GM23338 (cell line): ENCODE measurements at regions not wholly inside any gene's neighbourhood (a gene's known extent, or its start where the extent isn't known, plus 50 kb on each side); places are given as distances from the start of the nearest gene placed in this dataset.

Experiments used
- ATAC-seq: fragments of 200-7000 bp; cut with Tn5 transposase; 3 replicates; pipeline ENCODE4 v1.9.1; 2020
- DNase-seq: peaks from one replicate; pipeline ENCODE4 v3.0.0-alpha.2; 2015; ENCODE audit warnings: low spot score
- H2AFZ ChIP-seq: fragments of 200-600 bp; sonication (generic); 2 replicates; pipeline ENCODE4 v1.8.0; 2016; ENCODE audit warnings: antibody characterized with exemption, mild to moderate bottlenecking, moderate library complexity
- H3F3A ChIP-seq: fragments of 200-600 bp; sonication (generic); replicated peaks from 2 replicates; pipeline ENCODE4 v1.8.0; 2017; ENCODE audit warnings: antibody characterized with exemption, mixed run types, low read depth
- H3K27ac ChIP-seq: fragments of 200-600 bp; sonication (generic); 2 replicates; pipeline ENCODE4 v1.6.1; 2016; ENCODE audit warnings: low read depth
- H3K27me3 ChIP-seq: fragments of 200-600 bp; sonication (generic); 2 replicates; pipeline ENCODE4 v1.8.0; 2016; ENCODE audit warnings: mild to moderate bottlenecking, mixed run types, moderate library complexity; ENCODE audit not compliant: insufficient read depth
- H3K36me3 ChIP-seq: fragments of 200-600 bp; sonication (generic); 2 replicates; pipeline ENCODE4 v1.8.0; 2016; ENCODE audit warnings: mild to moderate bottlenecking; ENCODE audit not compliant: insufficient read depth
- H3K4me1 ChIP-seq: fragments of 200-600 bp; sonication (generic); 2 replicates; pipeline ENCODE4 v1.8.0; 2016; ENCODE audit warnings: mild to moderate bottlenecking, moderate library complexity; ENCODE audit not compliant: insufficient read depth
- H3K4me2 ChIP-seq: fragments of 200-600 bp; sonication (generic); 2 replicates; pipeline ENCODE4 v1.7.1; 2017; ENCODE audit warnings: mixed run types
- H3K4me3 ChIP-seq: fragments of 200-600 bp; sonication (generic); 2 replicates; pipeline ENCODE4 v1.6.1; 2016; ENCODE audit warnings: mixed run types
- H3K79me2 ChIP-seq: fragments of 200-600 bp; sonication (generic); replicated peaks from 2 replicates; pipeline ENCODE4 v1.8.0; 2017; ENCODE audit warnings: mild to moderate bottlenecking; ENCODE audit not compliant: insufficient read depth
- H3K9me2 ChIP-seq: fragments of 200-600 bp; sonication (generic); 2 replicates; pipeline ENCODE4 v1.8.0; 2017; ENCODE audit not compliant: insufficient read depth
- H4K20me1 ChIP-seq: fragments of 200-600 bp; sonication (generic); replicated peaks from 2 replicates; pipeline ENCODE4 v1.8.0; 2017; ENCODE audit warnings: mild to moderate bottlenecking; ENCODE audit not compliant: insufficient read depth
- H3K27ac Mint-ChIP-seq: 2 replicates; pipeline ENCODE4 v1.8.0; 2020; ENCODE audit warnings: inconsistent platforms, mild to moderate bottlenecking, moderate library complexity, mixed read lengths
- H3K27me3 Mint-ChIP-seq: 3 replicates; pipeline ENCODE4 v1.8.0; 2022; ENCODE audit warnings: low read depth, mild to moderate bottlenecking, moderate library complexity, mixed read lengths, inconsistent platforms; ENCODE audit not compliant: insufficient read depth, poor library complexity
- H3K36me3 Mint-ChIP-seq: 3 replicates; pipeline ENCODE4 v1.8.0; 2021; ENCODE audit warnings: low read depth, mild to moderate bottlenecking, inconsistent platforms, moderate library complexity, mixed read lengths
- H3K4me1 Mint-ChIP-seq: 3 replicates; pipeline ENCODE4 v1.8.0; 2020; ENCODE audit warnings: mild to moderate bottlenecking, inconsistent platforms, mixed read lengths
- H3K4me3 Mint-ChIP-seq: 3 replicates; pipeline ENCODE4 v1.8.0; 2021; ENCODE audit warnings: moderate library complexity, mild to moderate bottlenecking, inconsistent platforms, mixed read lengths
- H3K9me3 Mint-ChIP-seq: 3 replicates; pipeline ENCODE4 v1.8.0; 2020; ENCODE audit warnings: moderate library complexity, mild to moderate bottlenecking, inconsistent platforms, mixed read lengths
- CREB1 ChIP-seq: fragments of 250-450 bp; sonication (Bioruptor Pico); IDR thresholded peaks from 2 replicates; pipeline ENCODE4 v1.5.0; 2020; ENCODE audit warnings: low read depth, mild to moderate bottlenecking, moderate library complexity
- CTCF ChIP-seq, 2 experiments: fragments of 200-600 bp in 1 of 2; sonication (generic) in 1 of 2; conservative IDR thresholded peaks; 2 replicates each; pipeline versions ENCODE4 v1.5.1 to v1.6.1; 2016 to 2017; ENCODE audit warnings: antibody characterized with exemption in 2 of 2, low read depth in 2 of 2, mild to moderate bottlenecking in 2 of 2, moderate library complexity in 1 of 2
- ETS1 ChIP-seq: IDR thresholded peaks from 2 replicates; pipeline ENCODE4 v1.6.1; 2016; ENCODE audit warnings: antibody characterized with exemption
- EZH2 ChIP-seq: fragments of 200-600 bp; sonication (generic); IDR thresholded peaks from one replicate; pipeline ENCODE4 v1.8.0; 2017; ENCODE audit warnings: antibody characterized with exemption, mild to moderate bottlenecking, low read depth; ENCODE audit not compliant: unreplicated experiment
- EZH2phosphoT487 ChIP-seq: fragments of 200-600 bp; sonication (generic); IDR thresholded peaks from one replicate; pipeline ENCODE4 v1.8.1; 2018; ENCODE audit warnings: antibody characterized with exemption; ENCODE audit not compliant: unreplicated experiment
- JUNB ChIP-seq: IDR thresholded peaks from one replicate; pipeline ENCODE4 v1.6.1; 2016; ENCODE audit warnings: antibody characterized with exemption; ENCODE audit not compliant: unreplicated experiment
- NANOG ChIP-seq: IDR thresholded peaks from 2 replicates; pipeline ENCODE4 v1.6.1; 2016; ENCODE audit warnings: antibody characterized with exemption, borderline replicate concordance
- POLR2AphosphoS5 ChIP-seq: IDR thresholded peaks from 2 replicates; pipeline ENCODE4 v1.6.1; 2016; ENCODE audit warnings: antibody characterized with exemption, low read depth
- REST ChIP-seq: IDR thresholded peaks from one replicate; pipeline ENCODE4 v1.6.1; 2018; ENCODE audit warnings: antibody characterized with exemption; ENCODE audit not compliant: unreplicated experiment
- STAT1 ChIP-seq: IDR thresholded peaks from one replicate; pipeline ENCODE4 v1.6.1; 2016; ENCODE audit warnings: antibody characterized with exemption; ENCODE audit not compliant: unreplicated experiment
- ZNF331 ChIP-seq: fragments of 250-450 bp; sonication (Bioruptor Pico); IDR thresholded peaks from 2 replicates; pipeline ENCODE4 v1.5.0; 2020; ENCODE audit warnings: low read depth, mild to moderate bottlenecking, moderate library complexity

DNA sequence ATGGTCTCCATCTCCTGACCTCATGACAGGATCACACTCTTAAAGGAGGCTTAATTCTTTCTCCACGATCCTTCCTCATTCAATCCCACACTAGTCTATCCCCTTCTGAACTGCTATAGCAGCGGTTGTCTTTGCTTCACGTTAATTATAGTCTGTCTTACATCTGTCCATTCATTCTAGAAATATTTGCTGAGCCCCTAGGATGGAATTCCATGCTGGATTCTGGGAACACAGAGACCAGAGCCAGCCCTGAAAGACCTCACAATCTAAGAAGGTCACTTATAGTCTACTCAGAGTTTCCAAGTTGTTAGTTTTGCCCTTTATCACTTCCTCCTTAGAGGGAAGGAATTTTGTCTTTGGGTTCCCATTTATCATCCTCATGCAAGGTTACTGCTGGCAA, 193.5 kb downstream of the GAS1 start (continued):
- TF ChIP-seq CTCF (conservative IDR thresholded peaks at IDR 0.05; ENCODE audit: low read depth in 2 of 2) (no peak), STAT1 (no peak), ZNF331 (CRISPR knock-in tag) (no peak)

- no peak for DNase-seq
Observed at GRCh38 chr9:86752733-86753132, 194.6 kb downstream of the GAS1 start.

DNA sequence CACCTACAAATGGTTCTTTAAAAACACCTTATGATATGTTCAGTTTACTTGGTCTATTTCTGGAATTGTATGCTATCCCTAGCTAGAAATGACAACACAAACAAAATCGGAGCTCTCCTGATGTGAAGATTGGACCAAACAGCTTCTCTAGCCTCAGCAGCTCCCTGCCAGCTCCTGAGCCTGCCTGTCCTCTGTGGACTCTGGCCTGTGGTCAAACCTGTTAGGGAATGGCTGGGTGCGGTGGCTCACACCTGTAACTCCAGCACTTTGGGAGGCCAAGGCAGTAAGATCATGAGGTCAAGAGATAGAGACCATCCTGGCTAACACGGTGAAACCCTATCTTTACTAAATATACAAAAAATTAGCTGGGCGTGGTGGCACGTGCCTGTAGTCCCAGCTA, 195.3 kb downstream of the GAS1 start:
- peaks cover 5% of the 10 kb centered on the region; the same call in 1 of the 2 replicates for H3K9me2 ChIP-seq
- ATAC-seq (no peak), DNase-seq (no peak)
- H3K27me3 ChIP-seq, result no peaks in the 10 kb centered on the region
- no peaks in the 10 kb centered on the region for H3K36me3 ChIP-seq
- H3K4me2 ChIP-seq, result no peak overlapping the region
- no peaks in the 10 kb centered on the region for H3K79me2 ChIP-seq
- H3K4me3 ChIP-seq, result no peak overlapping the region
- no peaks in the 10 kb centered on the region for H4K20me1 ChIP-seq
- H3K4me1 ChIP-seq, result no peaks in the 10 kb centered on the region
- no peak overlapping the region for H3K27ac ChIP-seq
- Mint-ChIP-seq H3K4me3 (no peak overlapping the region), H3K4me1 (no peaks in the 10 kb centered on the region), H3K9me3 (no peaks in the 10 kb centered on the region), H3K27ac (no peak overlapping the region), H3K36me3 (no peaks in the 10 kb centered on the region), H3K27me3 (peaks cover 3% of the 10 kb centered on the region)
- no peak overlapping the region for H2AFZ ChIP-seq
- no peaks in the 10 kb centered on the region for H3F3A ChIP-seq
- no peak for TF ChIP-seq ETS1
- TF ChIP-seq JUNB, result no peak
- TF ChIP-seq EZH2, result no peak
- TF ChIP-seq NANOG, result no peak
- no peak for TF ChIP-seq CREB1 (CRISPR knock-in tag)
- TF ChIP-seq REST, result no peak
- no peak for TF ChIP-seq POLR2AphosphoS5

More at GRCh38 chr9:86752733-86753132, 194.6 kb downstream of the GAS1 start:
- Histone ChIP-seq H3K4me2 (no peak overlapping the region), H3K9me2 (peaks cover 5% of the 10 kb centered on the region; the same call in 1 of the 2 replicates), H3K4me3 (no peak overlapping the region), H3K4me1 (no peaks in the 10 kb centered on the region), H3K27me3 (no peaks in the 10 kb centered on the region), H3K27ac (no peak overlapping the region), H4K20me1 (no peaks in the 10 kb centered on the region), H3K36me3 (no peaks in the 10 kb centered on the region), H3K79me2 (no peaks in the 10 kb centered on the region), H2AFZ (no peak overlapping the region), H3F3A (no peaks in the 10 kb centered on the region)
- Mint-ChIP-seq H3K27ac (no peak overlapping the region), H3K36me3 (no peaks in the 10 kb centered on the region), H3K9me3 (no peaks in the 10 kb centered on the region), H3K4me3 (no peak overlapping the region), H3K27me3 (peaks cover 3% of the 10 kb centered on the region), H3K4me1 (no peaks in the 10 kb centered on the region)
- ATAC-seq, result no peak
- TF ChIP-seq EZH2, result no peak
- TF ChIP-seq JUNB, result no peak
- no peak for TF ChIP-seq EZH2phosphoT487
- TF ChIP-seq ZNF331 (CRISPR knock-in tag), result no peak
- TF ChIP-seq CTCF (conservative IDR thresholded peaks at IDR 0.05; ENCODE audit: low read depth in 2 of 2), result no peak
